ENCODE measurements at regions not wholly inside any gene's neighbourhood (a gene's known extent, or its start where the extent isn't known, plus 50 kb on each side); places are given as distances from the start of the nearest gene placed in this dataset.
A peak's percentile ranks its signal among the peaks of the same experiment; 100 is the strongest.

DNA sequence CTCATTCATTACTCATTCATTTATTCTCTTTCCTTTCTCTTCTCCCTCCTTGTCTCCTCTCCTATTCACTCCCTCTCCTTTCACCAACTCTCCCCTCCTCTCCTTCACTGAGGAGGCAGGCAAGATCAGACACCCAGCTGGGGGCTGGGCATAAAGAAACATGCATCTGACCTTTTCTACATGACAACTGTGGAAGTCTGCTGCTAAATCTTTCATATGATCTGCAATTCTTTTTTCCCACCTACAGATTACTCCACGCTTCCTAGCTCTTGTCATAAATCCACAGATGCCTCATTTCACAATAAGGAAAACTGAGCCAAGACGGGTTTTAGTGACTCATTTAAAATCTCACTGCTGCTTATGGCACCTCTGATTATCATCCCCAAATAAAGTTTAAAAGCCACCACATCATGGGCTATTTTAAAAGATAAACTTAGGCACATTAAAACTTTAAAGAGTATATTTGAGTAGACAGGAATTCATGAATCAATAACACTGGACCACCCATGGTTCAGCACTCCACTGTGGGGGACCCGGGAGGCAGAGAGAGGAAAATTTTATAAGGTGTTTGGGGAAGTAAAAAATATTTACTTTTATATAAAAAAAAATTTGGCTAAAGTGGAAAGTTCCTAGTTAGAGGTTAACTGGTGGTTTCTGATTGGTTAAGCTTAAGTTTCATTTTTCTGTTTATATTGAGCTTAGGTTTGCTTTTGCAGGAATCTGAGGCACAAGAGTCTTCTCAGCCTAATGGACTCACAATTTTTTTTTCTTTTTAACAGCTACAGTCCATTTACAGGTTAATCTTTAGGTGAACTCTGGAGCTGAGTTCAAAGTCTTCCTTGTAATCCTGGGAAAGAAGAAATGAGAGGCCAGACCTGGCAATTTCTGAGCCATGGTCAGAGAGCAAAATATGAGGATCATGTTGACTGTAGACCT lies 55.8 kb upstream of the DNAH14 start:
- DNase-seq (no peak), ATAC-seq (no peak)
- intact Hi-C loops (cut with micrococcal nuclease) = no loop called here

DNA sequence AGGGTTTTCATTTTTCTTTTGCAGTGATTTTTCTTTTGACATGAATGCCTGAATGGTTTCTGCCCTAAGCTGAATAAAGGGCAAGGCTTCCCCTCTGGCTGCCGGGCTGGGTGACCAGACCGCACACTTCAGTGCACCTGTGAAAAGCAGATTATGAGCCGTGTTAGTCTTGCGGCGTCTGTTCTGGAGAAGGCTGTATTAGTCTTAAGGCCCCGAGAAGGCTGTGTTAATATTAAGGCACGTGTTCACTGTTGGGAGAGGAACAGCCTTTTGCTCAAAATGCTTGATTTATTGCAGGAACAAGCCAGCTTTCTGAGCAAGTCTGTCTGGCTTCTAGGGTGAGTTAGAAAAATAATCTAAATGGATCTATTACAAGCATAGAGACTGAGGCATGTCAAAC lies 54.7 kb upstream of the DNAH14 start:
- no peak for ATAC-seq
- no peak for DNase-seq
- intact Hi-C loops (cut with micrococcal nuclease) = no loop called here

DNA sequence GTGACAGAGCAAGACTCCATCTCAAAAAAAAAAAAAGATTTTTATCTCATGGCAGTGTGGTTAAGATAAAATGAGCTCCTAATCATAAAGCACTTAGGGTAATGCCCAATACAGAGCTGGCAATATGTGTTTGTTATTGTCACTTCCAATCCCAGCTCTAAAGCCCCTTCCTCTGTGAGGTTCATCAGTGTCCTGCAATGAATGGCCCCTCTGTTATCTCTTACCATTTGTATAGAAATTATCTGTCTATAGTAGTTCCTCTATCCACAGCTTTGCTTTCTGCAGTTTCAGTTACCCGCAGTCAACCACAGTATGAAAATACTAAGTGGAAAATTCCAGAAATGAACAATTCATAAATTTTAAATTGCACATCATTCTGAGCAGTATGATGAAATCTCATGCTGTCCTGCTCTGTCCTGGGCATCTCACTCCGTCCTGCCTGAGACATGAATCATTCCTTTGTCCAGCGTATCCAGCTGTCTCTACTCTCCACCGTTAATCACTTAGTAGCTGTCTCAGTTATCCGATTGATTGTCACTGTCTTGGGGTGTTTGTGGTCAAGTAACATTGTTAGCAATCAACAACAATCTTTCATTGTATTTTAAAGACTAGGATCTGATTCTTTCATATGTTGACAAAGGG lies 50.2 kb upstream of the DNAH14 start:
- peak; percentile 48 for ATAC-seq
- DNase-seq = no peak
- intact Hi-C loops (cut with micrococcal nuclease) = no loop called here

All from left ventricle myocardium superior (tissue), 1 donor.